Esophagus muscularis mucosa (tissue), 3 donors: ENCODE measurements at regions not wholly inside any gene's neighbourhood (a gene's known extent, or its start where the extent isn't known, plus 50 kb on each side); places are given as distances from the start of the nearest gene placed in this dataset.
"Not testable (repeated sequence)": the region's sequence is repeated elsewhere in the genome, so short reads cannot be mapped to it uniquely, and the experiment has no call there.

ENCODE experiments used
- CTCF ChIP-seq, 3 experiments: fragments of 200-600 bp in 2 of 3; fragments of 450-650 bp in 1 of 3; sonication (generic) in 2 of 3; IDR thresholded peaks; one replicate each; pipeline ENCODE4 v1.5.1; 2017 to 2019; ENCODE audit warnings: antibody characterized with exemption in 3 of 3, mild to moderate bottlenecking in 2 of 3, moderate library complexity in 1 of 3
- POLR2A ChIP-seq: fragments of 450-650 bp; IDR thresholded peaks from one replicate; pipeline ENCODE4 v1.6.1; 2017; ENCODE audit warnings: antibody characterized with exemption, moderate library complexity, mild to moderate bottlenecking, low read depth
- POLR2AphosphoS5 ChIP-seq, 2 donors: sonication (generic); formaldehyde crosslinking; IDR thresholded peaks; one replicate each; pipeline ENCODE4 v1.6.1; 2017; ENCODE audit warnings: antibody characterized with exemption in 2 of 2

- TF ChIP-seq CTCF (IDR thresholded peaks at IDR 0.05); POLR2A; POLR2AphosphoS5 (IDR thresholded peaks at IDR 0.05): not testable (repeated sequence)
These were observed 64.1 kb downstream of the GPR88 start for GRCh38 chr1:100602028-100602427.
